ENCODE measurements at regions not wholly inside any gene's neighbourhood (a gene's known extent, or its start where the extent isn't known, plus 50 kb on each side); places are given as distances from the start of the nearest gene placed in this dataset.
A peak's percentile ranks its signal among the peaks of the same experiment; 100 is the strongest.

DNA sequence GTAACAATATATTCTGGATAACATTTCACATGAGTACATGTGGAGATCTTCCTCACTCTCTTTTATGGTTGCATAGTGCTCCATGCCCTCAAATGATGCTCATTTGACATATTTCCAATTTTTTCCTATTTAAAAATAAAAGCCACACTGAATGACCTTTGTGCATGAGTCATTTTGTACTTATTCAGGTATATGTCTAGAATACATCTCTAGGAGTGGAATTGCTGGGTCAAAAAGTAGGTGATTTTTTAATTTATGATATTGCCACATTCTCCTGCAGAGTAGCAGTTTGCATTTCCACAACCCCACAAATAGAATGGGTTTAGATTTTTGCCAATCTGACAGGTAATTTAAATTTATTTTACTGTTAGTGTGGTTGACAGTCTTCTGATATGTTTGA, 104.8 kb downstream of the RPAP3 start:
- intact Hi-C loops (cut with DNase I): no loop called here
- TF ChIP-seq, protein P1, sequence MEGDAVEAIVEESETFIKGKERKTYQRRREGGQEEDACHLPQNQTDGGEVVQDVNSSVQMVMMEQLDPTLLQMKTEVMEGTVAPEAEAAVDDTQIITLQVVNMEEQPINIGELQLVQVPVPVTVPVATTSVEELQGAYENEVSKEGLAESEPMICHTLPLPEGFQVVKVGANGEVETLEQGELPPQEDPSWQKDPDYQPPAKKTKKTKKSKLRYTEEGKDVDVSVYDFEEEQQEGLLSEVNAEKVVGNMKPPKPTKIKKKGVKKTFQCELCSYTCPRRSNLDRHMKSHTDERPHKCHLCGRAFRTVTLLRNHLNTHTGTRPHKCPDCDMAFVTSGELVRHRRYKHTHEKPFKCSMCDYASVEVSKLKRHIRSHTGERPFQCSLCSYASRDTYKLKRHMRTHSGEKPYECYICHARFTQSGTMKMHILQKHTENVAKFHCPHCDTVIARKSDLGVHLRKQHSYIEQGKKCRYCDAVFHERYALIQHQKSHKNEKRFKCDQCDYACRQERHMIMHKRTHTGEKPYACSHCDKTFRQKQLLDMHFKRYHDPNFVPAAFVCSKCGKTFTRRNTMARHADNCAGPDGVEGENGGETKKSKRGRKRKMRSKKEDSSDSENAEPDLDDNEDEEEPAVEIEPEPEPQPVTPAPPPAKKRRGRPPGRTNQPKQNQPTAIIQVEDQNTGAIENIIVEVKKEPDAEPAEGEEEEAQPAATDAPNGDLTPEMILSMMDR (IDR thresholded peaks at IDR 0.05): no peak

DNA sequence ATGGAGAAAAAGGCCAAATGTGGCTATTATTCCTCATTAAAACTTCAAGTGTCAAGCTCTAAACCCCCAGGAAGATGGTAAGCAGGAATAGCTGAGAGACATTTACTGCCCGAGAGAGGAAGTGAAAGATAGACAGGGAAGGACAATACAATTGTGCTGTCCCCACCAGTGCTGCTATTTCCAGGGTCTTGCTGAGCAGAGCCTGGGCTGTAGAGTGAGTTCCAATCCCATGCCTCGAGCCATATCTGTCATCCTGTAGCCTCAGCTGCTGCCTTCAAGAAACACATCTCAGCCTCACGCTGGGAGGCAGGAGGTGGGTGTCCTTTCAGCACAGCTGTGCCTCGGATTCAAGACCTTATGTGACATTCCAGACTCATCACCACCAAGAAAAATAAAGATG, 114.0 kb downstream of the RPAP3 start:
- no peak for ATAC-seq
- Histone ChIP-seq H3K27me3 (ENCODE audit: low read depth) (no peaks in the 10 kb centered on the region), H3K27ac (peak overlapping the region; percentile 18), H3K9me3 (no peaks in the 10 kb centered on the region), H3K4me1 (peaks cover 16% of the 10 kb centered on the region), H3K4me3 (no peak overlapping the region), H3K36me3 (no peaks in the 10 kb centered on the region)
- DNase-seq: no peak
- TF ChIP-seq, protein P1 (IDR thresholded peaks at IDR 0.05): no peak
- intact Hi-C loops (cut with DNase I): no loop called here

More for the DNA sequence above, 104.8 kb downstream of the RPAP3 start:
- no peaks in the 10 kb centered on the region for H3K9me3 ChIP-seq
- no peak for DNase-seq
- ATAC-seq: no peak
- no peaks in the 10 kb centered on the region for H3K4me1 ChIP-seq
- no peak overlapping the region for H3K27ac ChIP-seq
- H3K36me3 ChIP-seq: no peaks in the 10 kb centered on the region
- no peak overlapping the region for H3K4me3 ChIP-seq
- no peaks in the 10 kb centered on the region for H3K27me3 ChIP-seq (ENCODE audit: low read depth)

DNA sequence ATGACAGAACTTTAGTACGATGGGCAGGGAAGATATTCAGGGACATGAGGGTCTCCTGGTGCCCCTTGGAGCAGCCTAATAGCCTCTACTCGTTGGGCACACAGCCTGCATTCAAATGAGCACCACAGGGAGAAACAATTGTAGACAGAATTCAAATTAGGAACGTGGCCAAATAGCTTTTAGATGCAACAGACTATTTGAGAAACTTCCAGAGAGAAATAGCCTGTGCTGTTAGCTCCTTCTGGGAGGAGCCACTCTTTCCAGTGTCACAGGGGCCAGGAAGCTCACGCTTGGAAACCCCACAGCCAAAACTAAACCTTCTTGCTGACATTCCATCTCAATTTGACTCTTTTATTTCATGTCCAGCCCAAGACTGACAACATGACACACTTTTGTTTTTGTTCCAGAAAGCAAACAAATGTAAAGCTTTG, 114.5 kb downstream of the RPAP3 start:
- ATAC-seq (no peak), DNase-seq (no peak)
- Histone ChIP-seq H3K27ac (peak overlapping the region; percentile 18), H3K27me3 (ENCODE audit: low read depth) (no peaks in the 10 kb centered on the region), H3K4me1 (peaks cover 16% of the 10 kb centered on the region), H3K36me3 (no peaks in the 10 kb centered on the region), H3K9me3 (no peaks in the 10 kb centered on the region), H3K4me3 (no peak overlapping the region)
- TF ChIP-seq, protein P1 (IDR thresholded peaks at IDR 0.05): no peak
- intact Hi-C loops (cut with DNase I): no loop called here

DNA sequence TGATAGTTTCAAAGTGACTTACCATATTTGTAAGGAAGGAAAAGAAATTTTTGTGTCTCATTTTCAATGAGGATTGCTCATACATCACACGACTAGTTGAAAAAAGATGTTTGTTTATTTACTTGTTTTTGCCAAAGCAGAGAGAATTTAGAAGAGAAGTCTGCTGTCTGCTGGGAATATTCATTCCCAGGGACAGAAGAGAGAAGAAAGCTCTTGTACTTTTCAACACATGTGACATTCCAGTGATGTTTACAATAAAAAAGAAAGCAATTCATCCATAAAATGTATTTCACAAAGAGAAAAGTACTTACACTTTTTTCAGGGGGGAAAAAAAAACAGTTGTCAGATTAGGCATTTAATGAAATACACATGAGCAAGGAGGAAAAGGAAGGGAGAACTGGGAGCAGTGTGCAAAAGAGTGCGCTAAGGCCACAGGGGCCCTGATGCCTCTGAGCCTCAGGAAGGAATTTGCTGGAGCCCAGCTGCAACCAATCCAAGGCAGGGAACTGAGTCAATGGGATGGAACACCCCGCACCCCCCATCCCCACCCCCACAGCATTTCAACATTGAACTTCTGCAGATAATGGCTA, 115.0 kb downstream of the RPAP3 start:
- H3K36me3 ChIP-seq: no peaks in the 10 kb centered on the region
- H3K27ac ChIP-seq: peak overlapping the region; percentile 18
- H3K4me3 ChIP-seq: no peak overlapping the region
- DNase-seq: no peak
- intact Hi-C loops (cut with DNase I): no loop called here
- TF ChIP-seq, protein P1 (IDR thresholded peaks at IDR 0.05): no peak
- ATAC-seq: no peak
- no peaks in the 10 kb centered on the region for H3K9me3 ChIP-seq
- peaks cover 16% of the 10 kb centered on the region for H3K4me1 ChIP-seq
- H3K27me3 ChIP-seq (ENCODE audit: low read depth): no peaks in the 10 kb centered on the region

DNA sequence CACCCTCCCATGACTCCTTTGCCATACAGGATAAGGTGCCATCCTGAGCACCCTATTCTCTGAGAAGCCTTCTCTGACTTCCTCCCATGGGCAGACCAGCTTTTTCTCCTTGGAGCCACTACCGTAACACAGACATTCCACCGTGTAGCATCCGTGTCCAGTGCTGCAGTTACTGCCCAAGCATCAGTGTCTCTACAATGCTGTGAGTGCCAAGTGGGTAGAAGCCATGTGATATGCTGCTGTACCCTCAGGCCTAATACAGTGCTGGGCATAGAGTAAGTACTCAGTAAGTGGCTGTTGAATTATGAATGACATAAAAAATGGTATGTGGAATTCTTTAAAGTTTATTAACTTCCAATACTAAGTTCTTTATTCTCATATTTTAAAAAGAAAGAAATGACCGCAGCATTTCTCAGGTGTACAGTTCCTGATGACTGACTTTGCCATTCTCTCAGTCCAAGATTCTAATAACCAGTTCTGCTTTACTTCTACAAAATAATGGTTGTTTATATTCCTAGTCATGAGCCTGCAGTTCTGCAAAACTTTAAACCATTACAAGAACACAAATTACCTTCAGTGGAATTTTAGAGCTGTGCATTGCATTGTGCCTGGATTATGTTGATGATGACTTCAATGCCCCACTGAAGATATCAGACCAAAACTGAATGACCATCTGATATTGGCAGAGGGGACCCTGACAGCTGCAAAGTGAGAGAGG, 118.7 kb downstream of the RPAP3 start:
- no peaks in the 10 kb centered on the region for H3K36me3 ChIP-seq
- peaks cover 16% of the 10 kb centered on the region for H3K4me1 ChIP-seq
- no peak overlapping the region for H3K27ac ChIP-seq
- intact Hi-C loops (cut with DNase I): no loop called here
- no peak for DNase-seq
- no peak overlapping the region for H3K4me3 ChIP-seq
- no peak for ATAC-seq
- no peaks in the 10 kb centered on the region for H3K27me3 ChIP-seq (ENCODE audit: low read depth)
- TF ChIP-seq, protein P1 (IDR thresholded peaks at IDR 0.05): no peak
- no peaks in the 10 kb centered on the region for H3K9me3 ChIP-seq
